ENCODE measurements at regions not wholly inside any gene's neighbourhood (a gene's known extent, or its start where the extent isn't known, plus 50 kb on each side); places are given as distances from the start of the nearest gene placed in this dataset.

DNA sequence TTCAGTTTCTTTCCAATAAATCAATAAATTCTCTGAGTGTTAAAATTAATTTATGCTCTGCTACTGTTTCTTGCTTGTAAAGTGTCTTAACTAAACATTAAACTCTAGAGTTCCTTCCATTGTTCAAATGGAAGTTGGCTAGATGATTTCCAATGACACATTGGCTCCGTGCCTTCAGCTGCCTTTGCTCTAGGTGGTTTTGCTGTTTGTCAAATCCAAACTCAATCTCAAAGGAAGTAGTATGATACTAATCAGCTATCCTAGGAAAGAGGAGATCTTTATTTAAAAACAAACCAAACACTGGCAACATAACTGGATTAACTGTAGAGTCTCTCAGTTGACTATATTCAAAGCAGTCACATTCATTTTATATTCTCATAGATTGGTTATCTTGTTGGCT lies 356.4 kb downstream of the FOXG1 start:
- DNase-seq (ENCODE audit: low read depth in 4 of 6, low spot score in 6 of 6): no peak
- WGBS (ENCODE audit: insufficient coverage): no CpG with 5 or more reads among the region's 1 CpG
- Histone ChIP-seq H3K4me1 (ENCODE audit: control insufficient read depth, insufficient read depth, low read length) (no peaks in the 10 kb centered on the region), H3K9me3 (ENCODE audit: control insufficient read depth, insufficient read depth, low read length) (no peaks in the 10 kb centered on the region), H3K27ac (ENCODE audit: low read depth, low read length) (no peak overlapping the region), H3K4me3 (ENCODE audit: low read depth, low read length) (no peak overlapping the region), H3K27me3 (ENCODE audit: control insufficient read depth, insufficient read depth, low read length) (no peaks in the 10 kb centered on the region), H3K36me3 (ENCODE audit: control insufficient read depth, insufficient read depth, low read length) (no peaks in the 10 kb centered on the region)

DNA sequence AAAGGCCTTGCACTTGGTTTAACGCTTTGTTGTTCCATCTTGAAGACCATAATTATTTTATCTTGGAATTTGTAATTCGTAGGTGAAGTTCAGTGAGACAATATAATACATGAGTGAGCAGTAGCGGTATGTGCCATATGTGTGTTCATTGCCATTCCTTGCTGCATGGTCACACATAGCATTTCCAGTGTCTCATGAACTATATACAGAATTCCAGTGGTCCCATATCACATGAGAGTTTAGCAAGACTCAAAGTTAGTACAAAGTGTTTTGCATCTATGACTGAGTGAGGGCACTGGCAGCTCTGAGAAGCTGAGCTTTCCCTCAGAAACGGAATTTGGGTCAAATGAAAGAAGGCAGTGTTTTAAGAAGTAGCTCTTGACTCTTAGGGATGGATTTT lies 359.8 kb downstream of the FOXG1 start:
- H3K36me3 ChIP-seq (ENCODE audit: control insufficient read depth, insufficient read depth, low read length): no peaks in the 10 kb centered on the region
- DNase-seq (ENCODE audit: low read depth in 4 of 6, low spot score in 6 of 6): no peak
- no CpG with 5 or more reads among the region's 4 CpGs for WGBS (ENCODE audit: insufficient coverage)
- H3K27ac ChIP-seq (ENCODE audit: low read depth, low read length): no peak overlapping the region
- H3K9me3 ChIP-seq (ENCODE audit: control insufficient read depth, insufficient read depth, low read length): no peaks in the 10 kb centered on the region
- H3K4me1 ChIP-seq (ENCODE audit: control insufficient read depth, insufficient read depth, low read length): no peaks in the 10 kb centered on the region
- no peaks in the 10 kb centered on the region for H3K27me3 ChIP-seq (ENCODE audit: control insufficient read depth, insufficient read depth, low read length)
- no peak overlapping the region for H3K4me3 ChIP-seq (ENCODE audit: low read depth, low read length)

DNA sequence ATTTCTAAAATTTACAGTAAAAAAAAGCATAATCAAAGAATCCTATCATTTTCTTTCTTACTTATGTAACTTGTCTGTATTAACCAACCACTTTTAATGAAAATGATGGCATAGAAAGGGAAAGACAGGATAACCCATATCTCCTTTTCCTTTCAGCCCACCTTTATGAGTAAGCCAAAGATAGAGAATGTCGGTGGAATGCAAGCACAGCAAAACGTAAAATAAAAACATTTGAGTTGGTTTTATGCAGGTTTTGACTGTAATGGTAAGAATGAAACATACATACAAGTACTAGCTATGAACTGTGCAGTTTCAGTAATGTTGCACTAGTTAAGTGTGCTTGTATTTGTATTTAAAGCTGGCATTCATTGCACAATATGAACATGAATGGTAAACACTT lies 360.3 kb downstream of the FOXG1 start:
- no peak for DNase-seq (ENCODE audit: low read depth in 4 of 6, low spot score in 6 of 6)
- H3K4me1 ChIP-seq (ENCODE audit: control insufficient read depth, insufficient read depth, low read length): no peaks in the 10 kb centered on the region
- no peaks in the 10 kb centered on the region for H3K9me3 ChIP-seq (ENCODE audit: control insufficient read depth, insufficient read depth, low read length)
- no peak overlapping the region for H3K4me3 ChIP-seq (ENCODE audit: low read depth, low read length)
- no peaks in the 10 kb centered on the region for H3K36me3 ChIP-seq (ENCODE audit: control insufficient read depth, insufficient read depth, low read length)
- WGBS (ENCODE audit: insufficient coverage): no CpG with 5 or more reads among the region's 2 CpGs
- H3K27ac ChIP-seq (ENCODE audit: low read depth, low read length): no peak overlapping the region
- no peaks in the 10 kb centered on the region for H3K27me3 ChIP-seq (ENCODE audit: control insufficient read depth, insufficient read depth, low read length)

DNA sequence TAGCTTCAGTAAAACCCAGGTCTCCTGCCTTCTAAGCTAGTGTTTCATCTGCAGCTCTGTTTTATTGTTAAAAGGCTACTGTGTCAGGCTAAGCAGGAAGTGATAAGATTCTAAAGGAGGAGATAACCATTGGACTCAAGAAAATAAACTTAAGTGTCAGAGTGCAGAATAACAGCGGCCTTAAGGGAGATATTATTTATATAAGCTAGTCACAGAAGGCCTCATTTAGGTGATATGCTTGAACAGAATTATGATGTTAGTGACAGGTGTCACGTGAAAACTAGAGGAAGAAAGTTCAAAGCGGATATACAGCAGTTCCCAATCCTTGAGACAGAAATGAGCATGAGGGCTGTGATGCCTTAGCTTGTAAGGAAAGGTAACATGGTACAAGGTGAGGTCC lies 373.4 kb downstream of the FOXG1 start:
- no peak for DNase-seq (ENCODE audit: low read depth in 4 of 6, low spot score in 6 of 6)
- Histone ChIP-seq H3K27ac (ENCODE audit: low read depth, low read length) (no peak overlapping the region), H3K36me3 (ENCODE audit: control insufficient read depth, insufficient read depth, low read length) (no peaks in the 10 kb centered on the region), H3K4me3 (ENCODE audit: low read depth, low read length) (no peak overlapping the region), H3K27me3 (ENCODE audit: control insufficient read depth, insufficient read depth, low read length) (no peaks in the 10 kb centered on the region), H3K4me1 (ENCODE audit: control insufficient read depth, insufficient read depth, low read length) (no peaks in the 10 kb centered on the region), H3K9me3 (ENCODE audit: control insufficient read depth, insufficient read depth, low read length) (no peaks in the 10 kb centered on the region)
- 85% methylated on average over 3 of the region's 3 CpGs for WGBS (ENCODE audit: insufficient coverage)

DNA sequence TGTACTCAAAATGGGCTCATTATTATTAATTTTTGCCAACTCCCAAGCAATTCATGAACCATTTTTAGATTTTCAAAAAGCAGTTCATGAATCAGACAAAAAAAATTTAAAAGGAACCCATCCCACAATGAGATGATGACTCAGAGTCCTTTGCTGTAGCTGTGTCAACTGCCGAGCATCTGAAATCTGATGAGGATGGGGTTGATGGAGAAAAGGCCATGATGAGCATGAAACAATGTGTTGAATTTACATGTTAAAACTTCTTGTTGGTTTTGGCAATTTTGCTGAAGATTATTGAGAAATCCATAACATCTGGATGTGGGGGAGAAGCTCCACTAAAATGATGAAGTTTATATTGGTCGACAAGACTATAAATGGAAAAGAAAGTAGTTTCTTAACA lies 378.0 kb downstream of the FOXG1 start:
- H3K36me3 ChIP-seq (ENCODE audit: control insufficient read depth, insufficient read depth, low read length): no peaks in the 10 kb centered on the region
- H3K4me1 ChIP-seq (ENCODE audit: control insufficient read depth, insufficient read depth, low read length): no peaks in the 10 kb centered on the region
- no peaks in the 10 kb centered on the region for H3K9me3 ChIP-seq (ENCODE audit: control insufficient read depth, insufficient read depth, low read length)
- H3K27ac ChIP-seq (ENCODE audit: low read depth, low read length): no peak overlapping the region
- DNase-seq (ENCODE audit: low read depth in 4 of 6, low spot score in 6 of 6): no peak
- H3K4me3 ChIP-seq (ENCODE audit: low read depth, low read length): no peak overlapping the region
- 100% methylated on average over 1 of the region's 2 CpGs for WGBS (ENCODE audit: insufficient coverage)
- no peaks in the 10 kb centered on the region for H3K27me3 ChIP-seq (ENCODE audit: control insufficient read depth, insufficient read depth, low read length)

DNA sequence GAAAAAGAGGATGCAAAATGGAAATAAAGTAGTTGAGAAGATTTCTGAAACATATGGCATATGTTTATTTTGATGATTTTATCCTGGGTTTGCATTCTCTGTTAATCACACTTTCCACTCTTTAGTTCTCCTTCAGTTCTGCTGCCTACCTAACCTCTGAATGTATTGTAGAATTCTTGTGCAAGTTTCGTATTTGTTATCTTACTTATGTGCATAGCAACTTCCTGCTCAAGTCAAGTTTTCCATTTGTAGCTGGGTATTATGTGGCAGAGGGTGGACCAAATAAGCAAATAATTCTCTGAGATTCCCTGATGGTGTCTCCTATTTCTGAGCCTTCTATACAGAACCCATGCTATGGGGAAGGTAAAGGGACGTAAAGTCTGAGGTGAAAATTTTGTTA lies 381.6 kb downstream of the FOXG1 start:
- H3K4me1 ChIP-seq (ENCODE audit: control insufficient read depth, insufficient read depth, low read length): no peaks in the 10 kb centered on the region
- WGBS (ENCODE audit: insufficient coverage): no CpG with 5 or more reads among the region's 2 CpGs
- no peak for DNase-seq (ENCODE audit: low read depth in 4 of 6, low spot score in 6 of 6)
- H3K9me3 ChIP-seq (ENCODE audit: control insufficient read depth, insufficient read depth, low read length): no peaks in the 10 kb centered on the region
- H3K27ac ChIP-seq (ENCODE audit: low read depth, low read length): no peak overlapping the region
- H3K27me3 ChIP-seq (ENCODE audit: control insufficient read depth, insufficient read depth, low read length): no peaks in the 10 kb centered on the region
- no peaks in the 10 kb centered on the region for H3K36me3 ChIP-seq (ENCODE audit: control insufficient read depth, insufficient read depth, low read length)
- no peak overlapping the region for H3K4me3 ChIP-seq (ENCODE audit: low read depth, low read length)

DNA sequence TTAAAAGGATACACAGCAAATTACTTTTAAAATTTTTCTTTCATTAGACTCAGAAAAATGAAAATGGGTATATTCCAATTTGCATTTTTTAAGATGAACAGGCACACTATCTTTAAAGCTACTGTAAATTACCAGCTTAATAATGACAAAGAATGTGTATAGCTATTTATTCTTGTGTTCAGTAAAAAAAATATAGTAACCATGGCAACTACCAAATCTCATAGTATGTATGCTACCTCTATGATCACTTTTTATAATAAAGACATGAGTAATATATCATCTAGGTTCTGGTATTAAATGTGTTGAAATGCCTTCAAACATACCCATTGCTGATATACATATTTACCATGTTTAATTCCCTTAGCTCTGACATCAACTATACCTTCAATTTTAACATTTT lies 383.2 kb downstream of the FOXG1 start:
- DNase-seq (ENCODE audit: low read depth in 4 of 6, low spot score in 6 of 6): no peak
- Histone ChIP-seq H3K27me3 (ENCODE audit: control insufficient read depth, insufficient read depth, low read length) (no peaks in the 10 kb centered on the region), H3K27ac (ENCODE audit: low read depth, low read length) (no peak overlapping the region), H3K36me3 (ENCODE audit: control insufficient read depth, insufficient read depth, low read length) (no peaks in the 10 kb centered on the region), H3K4me3 (ENCODE audit: low read depth, low read length) (no peak overlapping the region), H3K4me1 (ENCODE audit: control insufficient read depth, insufficient read depth, low read length) (no peaks in the 10 kb centered on the region), H3K9me3 (ENCODE audit: control insufficient read depth, insufficient read depth, low read length) (no peaks in the 10 kb centered on the region)

DNA sequence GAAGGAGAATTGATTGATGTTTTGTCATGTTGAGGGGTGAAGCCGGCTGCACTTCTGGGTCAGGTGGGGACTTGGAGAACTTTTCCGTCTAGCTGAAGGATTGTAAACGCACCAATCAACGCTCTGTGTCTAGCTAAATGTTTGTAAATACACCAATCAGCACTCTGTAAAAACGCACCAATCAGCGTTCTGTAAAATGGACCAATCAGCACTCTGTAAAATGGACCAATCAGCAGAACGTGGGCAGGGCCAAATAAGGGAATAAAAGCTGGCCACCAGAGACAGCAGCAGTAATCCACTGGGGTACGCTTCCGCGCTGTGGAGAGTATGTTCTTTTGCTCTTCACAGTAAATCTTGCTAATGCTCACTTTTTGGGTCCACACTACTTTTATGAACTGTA lies 384.1 kb downstream of the FOXG1 start:
- no peaks in the 10 kb centered on the region for H3K27me3 ChIP-seq (ENCODE audit: control insufficient read depth, insufficient read depth, low read length)

DNA sequence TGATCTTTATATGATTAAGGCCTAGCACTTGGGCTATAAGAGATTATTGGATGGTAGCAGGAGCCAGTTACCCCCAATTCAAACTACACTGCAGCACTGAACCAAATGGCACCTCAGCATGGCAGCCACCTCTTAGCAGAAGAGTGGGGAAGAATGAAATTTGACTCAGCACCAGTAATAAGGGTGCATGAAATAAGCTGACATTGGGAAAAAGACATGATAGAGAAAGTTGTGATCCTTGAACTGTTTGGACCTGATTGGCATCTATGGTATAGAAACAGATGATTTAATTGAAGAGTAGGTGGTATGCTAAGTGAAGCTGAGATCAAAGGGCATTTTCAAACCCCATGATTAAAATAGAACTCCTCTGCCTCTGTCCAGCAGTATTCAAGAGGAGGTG lies 389.5 kb downstream of the FOXG1 start:
- no peak overlapping the region for H3K27ac ChIP-seq (ENCODE audit: low read depth, low read length)
- no peak overlapping the region for H3K4me3 ChIP-seq (ENCODE audit: low read depth, low read length)
- H3K4me1 ChIP-seq (ENCODE audit: control insufficient read depth, insufficient read depth, low read length): no peaks in the 10 kb centered on the region
- DNase-seq (ENCODE audit: low read depth in 4 of 6, low spot score in 6 of 6): no peak
- no peaks in the 10 kb centered on the region for H3K27me3 ChIP-seq (ENCODE audit: control insufficient read depth, insufficient read depth, low read length)
- H3K36me3 ChIP-seq (ENCODE audit: control insufficient read depth, insufficient read depth, low read length): no peaks in the 10 kb centered on the region
- H3K9me3 ChIP-seq (ENCODE audit: control insufficient read depth, insufficient read depth, low read length): no peaks in the 10 kb centered on the region

More for the DNA sequence above, 384.1 kb downstream of the FOXG1 start:
- no peaks in the 10 kb centered on the region for H3K9me3 ChIP-seq (ENCODE audit: control insufficient read depth, insufficient read depth, low read length)
- no peak for DNase-seq (ENCODE audit: low read depth in 4 of 6, low spot score in 6 of 6)
- 93% methylated on average over 8 of the region's 10 CpGs for WGBS (ENCODE audit: insufficient coverage)
- H3K4me1 ChIP-seq (ENCODE audit: control insufficient read depth, insufficient read depth, low read length): no peaks in the 10 kb centered on the region
- no peak overlapping the region for H3K4me3 ChIP-seq (ENCODE audit: low read depth, low read length)
- H3K36me3 ChIP-seq (ENCODE audit: control insufficient read depth, insufficient read depth, low read length): no peaks in the 10 kb centered on the region
- H3K27ac ChIP-seq (ENCODE audit: low read depth, low read length): no peak overlapping the region

DNA sequence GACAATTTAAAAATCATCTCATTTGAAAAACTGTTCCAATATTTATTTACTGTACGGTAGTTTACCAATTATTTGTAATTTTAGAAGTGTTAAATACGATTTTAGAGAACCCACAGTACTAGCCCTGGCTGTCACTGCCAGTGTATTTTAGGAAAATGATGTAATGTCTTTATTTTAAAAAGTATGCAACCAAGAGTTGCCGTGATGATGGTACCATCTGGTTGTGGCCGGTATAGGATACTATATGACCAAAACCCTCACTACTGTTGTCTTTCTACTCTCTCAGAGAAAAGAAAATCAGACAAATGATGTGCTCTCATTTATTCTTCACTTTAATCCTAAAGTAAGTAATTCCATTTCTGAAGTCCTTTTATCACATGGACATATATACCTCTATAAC lies 395.0 kb downstream of the FOXG1 start:
- no peak overlapping the region for H3K27ac ChIP-seq (ENCODE audit: low read depth, low read length)
- H3K27me3 ChIP-seq (ENCODE audit: control insufficient read depth, insufficient read depth, low read length): no peaks in the 10 kb centered on the region
- H3K36me3 ChIP-seq (ENCODE audit: control insufficient read depth, insufficient read depth, low read length): no peaks in the 10 kb centered on the region
- no peak for DNase-seq (ENCODE audit: low read depth in 4 of 6, low spot score in 6 of 6)
- no peaks in the 10 kb centered on the region for H3K4me1 ChIP-seq (ENCODE audit: control insufficient read depth, insufficient read depth, low read length)
- H3K9me3 ChIP-seq (ENCODE audit: control insufficient read depth, insufficient read depth, low read length): no peaks in the 10 kb centered on the region
- H3K4me3 ChIP-seq (ENCODE audit: low read depth, low read length): no peak overlapping the region
- WGBS (ENCODE audit: insufficient coverage): no CpG with 5 or more reads among the region's 4 CpGs

DNA sequence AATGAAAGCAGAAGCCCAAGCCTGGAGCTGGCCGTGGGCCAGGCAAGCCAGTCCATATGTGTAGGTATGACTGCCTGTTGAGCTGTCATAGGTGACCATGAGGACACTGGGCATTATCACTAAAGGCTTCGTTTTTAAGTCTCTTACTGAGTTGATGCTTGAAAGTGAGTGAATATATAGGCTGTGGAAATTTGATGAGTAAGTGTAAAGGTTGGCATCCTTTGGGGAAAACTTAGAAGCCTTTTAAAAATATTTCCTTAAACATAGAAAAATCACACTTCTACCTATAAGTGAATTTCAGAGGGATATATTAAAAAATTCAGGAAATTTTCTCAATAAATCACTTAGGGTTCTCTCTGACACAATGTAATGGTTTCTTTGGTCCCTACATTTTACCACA lies 396.5 kb downstream of the FOXG1 start:
- no peaks in the 10 kb centered on the region for H3K27me3 ChIP-seq (ENCODE audit: control insufficient read depth, insufficient read depth, low read length)
- H3K9me3 ChIP-seq (ENCODE audit: control insufficient read depth, insufficient read depth, low read length): no peaks in the 10 kb centered on the region
- WGBS (ENCODE audit: insufficient coverage): 78% methylated on average over 1 of the region's 2 CpGs
- DNase-seq (ENCODE audit: low read depth in 4 of 6, low spot score in 6 of 6): no peak
- no peaks in the 10 kb centered on the region for H3K4me1 ChIP-seq (ENCODE audit: control insufficient read depth, insufficient read depth, low read length)
- no peak overlapping the region for H3K27ac ChIP-seq (ENCODE audit: low read depth, low read length)
- H3K36me3 ChIP-seq (ENCODE audit: control insufficient read depth, insufficient read depth, low read length): no peaks in the 10 kb centered on the region
- no peak overlapping the region for H3K4me3 ChIP-seq (ENCODE audit: low read depth, low read length)
